Neural progenitor cell (in vitro differentiated cells): ENCODE measurements at regions not wholly inside any gene's neighbourhood (a gene's known extent, or its start where the extent isn't known, plus 50 kb on each side); places are given as distances from the start of the nearest gene placed in this dataset.

ENCODE experiments used
- EZH2phosphoT487 ChIP-seq: fragments of 200-600 bp; sonication (generic); IDR thresholded peaks from 2 replicates; pipeline ENCODE4 v1.6.1; 2017; ENCODE audit warnings: antibody characterized with exemption
- TF ChIP-seq, protein P1 (sequence below): fragments of 200-600 bp; sonication (generic); IDR thresholded peaks from 2 replicates; pipeline ENCODE4 v1.5.1; 2017; ENCODE audit warnings: antibody characterized with exemption, mild to moderate bottlenecking

DNA sequence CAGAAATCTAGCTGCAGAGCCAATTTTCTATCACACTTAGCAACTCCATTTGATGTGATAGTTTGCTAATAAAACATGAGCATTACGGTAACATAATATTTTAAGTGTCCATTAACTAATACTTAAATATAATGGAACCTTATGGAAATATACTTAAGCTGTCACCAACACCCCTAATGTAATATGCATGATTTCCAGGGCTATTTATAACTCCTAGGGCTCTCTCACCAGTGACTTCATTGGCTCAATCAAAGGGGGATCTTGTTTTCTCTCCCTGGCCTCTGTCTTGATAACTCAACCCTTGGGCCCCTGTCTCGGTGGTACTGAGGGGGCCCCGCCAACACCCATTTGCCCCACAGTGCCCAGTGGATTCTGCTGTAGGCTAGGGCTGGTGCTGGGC lies 170.4 kb downstream of the SALL1 start:
- TF ChIP-seq, protein P1, sequence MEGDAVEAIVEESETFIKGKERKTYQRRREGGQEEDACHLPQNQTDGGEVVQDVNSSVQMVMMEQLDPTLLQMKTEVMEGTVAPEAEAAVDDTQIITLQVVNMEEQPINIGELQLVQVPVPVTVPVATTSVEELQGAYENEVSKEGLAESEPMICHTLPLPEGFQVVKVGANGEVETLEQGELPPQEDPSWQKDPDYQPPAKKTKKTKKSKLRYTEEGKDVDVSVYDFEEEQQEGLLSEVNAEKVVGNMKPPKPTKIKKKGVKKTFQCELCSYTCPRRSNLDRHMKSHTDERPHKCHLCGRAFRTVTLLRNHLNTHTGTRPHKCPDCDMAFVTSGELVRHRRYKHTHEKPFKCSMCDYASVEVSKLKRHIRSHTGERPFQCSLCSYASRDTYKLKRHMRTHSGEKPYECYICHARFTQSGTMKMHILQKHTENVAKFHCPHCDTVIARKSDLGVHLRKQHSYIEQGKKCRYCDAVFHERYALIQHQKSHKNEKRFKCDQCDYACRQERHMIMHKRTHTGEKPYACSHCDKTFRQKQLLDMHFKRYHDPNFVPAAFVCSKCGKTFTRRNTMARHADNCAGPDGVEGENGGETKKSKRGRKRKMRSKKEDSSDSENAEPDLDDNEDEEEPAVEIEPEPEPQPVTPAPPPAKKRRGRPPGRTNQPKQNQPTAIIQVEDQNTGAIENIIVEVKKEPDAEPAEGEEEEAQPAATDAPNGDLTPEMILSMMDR, result no peak
- TF ChIP-seq EZH2phosphoT487, result no peak
